Ovary (tissue), 3 donors: ENCODE measurements at regions not wholly inside any gene's neighbourhood (a gene's known extent, or its start where the extent isn't known, plus 50 kb on each side); places are given as distances from the start of the nearest gene placed in this dataset.

Experiments used
- CTCF ChIP-seq, 3 donors: fragments of 450-650 bp in 2 of 3; fragments of 200-600 bp in 1 of 3; IDR thresholded peaks; one replicate each; pipeline versions ENCODE4 v1.5.1 to v1.8.0; 2016 to 2022; ENCODE audit warnings: antibody characterized with exemption in 3 of 3, mild to moderate bottlenecking in 1 of 3
- EP300 ChIP-seq: sonication (generic); formaldehyde crosslinking; IDR thresholded peaks from one replicate; pipeline ENCODE4 v1.6.1; 2017; ENCODE audit warnings: antibody characterized with exemption
- POLR2A ChIP-seq: fragments of 450-650 bp; IDR thresholded peaks from one replicate; pipeline ENCODE4 v1.6.1; 2017; ENCODE audit warnings: antibody characterized with exemption, mild to moderate bottlenecking, moderate library complexity
- donor health status: DM: no; HTN: no; CAD: no.

- no peak for TF ChIP-seq POLR2A
- no peak for TF ChIP-seq CTCF (IDR thresholded peaks at IDR 0.05)
- no peak for TF ChIP-seq EP300
Observed at GRCh38 chr11:39569789-39570188, 1889.7 kb downstream of the LRRC4C start.
